HG02763 (cell line): ENCODE measurements at regions not wholly inside any gene's neighbourhood (a gene's known extent, or its start where the extent isn't known, plus 50 kb on each side); places are given as distances from the start of the nearest gene placed in this dataset.

Experiments used
- ATAC-seq: cut with Tn5 transposase; IDR thresholded peaks from one replicate; pipeline ENCODE4 v1.9.1; 2021; ENCODE audit warnings: mild to moderate bottlenecking, moderate library complexity; ENCODE audit not compliant: unreplicated experiment

DNA sequence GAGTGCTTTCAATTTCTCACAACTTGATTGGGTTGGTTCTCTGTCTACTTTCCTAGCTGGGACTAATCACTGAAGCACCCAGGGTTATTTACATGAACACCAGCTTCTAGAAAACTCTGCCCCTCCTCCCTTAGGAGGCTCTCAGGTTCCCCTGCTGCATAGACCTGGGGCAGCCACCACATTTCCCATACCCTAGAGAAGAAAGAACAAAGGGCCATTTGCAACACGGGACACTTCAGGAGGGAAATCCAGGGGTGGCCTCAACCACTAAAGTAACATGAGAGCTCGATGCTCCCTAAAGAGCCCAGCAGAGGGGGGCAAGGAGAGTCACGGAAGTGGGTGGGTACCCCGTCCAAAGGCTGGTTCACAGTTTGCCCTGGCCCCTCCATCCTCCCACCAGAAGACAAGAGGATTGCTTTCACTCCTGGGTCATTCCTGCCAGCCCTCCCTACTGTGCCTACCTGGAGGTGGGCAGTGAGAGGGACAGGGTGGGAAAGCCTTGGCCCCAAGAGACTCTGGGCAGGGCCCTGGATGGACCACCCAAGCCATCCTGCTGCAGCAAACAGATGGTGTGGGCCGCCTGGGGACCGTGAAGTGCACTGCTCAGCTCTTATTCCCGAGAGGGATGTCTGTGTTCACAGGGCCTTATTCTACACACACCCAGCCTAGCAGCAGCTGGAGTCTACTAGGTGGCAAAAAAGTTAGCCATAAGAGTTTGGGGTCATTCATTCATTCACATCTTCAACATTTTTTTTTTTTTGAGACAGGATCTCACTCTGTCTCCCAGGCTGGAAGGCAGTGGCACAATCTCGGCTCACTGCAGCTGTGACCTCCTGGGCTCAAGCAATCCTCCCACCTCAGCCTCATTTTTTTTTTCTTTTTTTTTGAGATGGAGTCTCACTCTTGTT is 392.1 kb downstream of the SOX9 start:
- no peak for ATAC-seq

DNA sequence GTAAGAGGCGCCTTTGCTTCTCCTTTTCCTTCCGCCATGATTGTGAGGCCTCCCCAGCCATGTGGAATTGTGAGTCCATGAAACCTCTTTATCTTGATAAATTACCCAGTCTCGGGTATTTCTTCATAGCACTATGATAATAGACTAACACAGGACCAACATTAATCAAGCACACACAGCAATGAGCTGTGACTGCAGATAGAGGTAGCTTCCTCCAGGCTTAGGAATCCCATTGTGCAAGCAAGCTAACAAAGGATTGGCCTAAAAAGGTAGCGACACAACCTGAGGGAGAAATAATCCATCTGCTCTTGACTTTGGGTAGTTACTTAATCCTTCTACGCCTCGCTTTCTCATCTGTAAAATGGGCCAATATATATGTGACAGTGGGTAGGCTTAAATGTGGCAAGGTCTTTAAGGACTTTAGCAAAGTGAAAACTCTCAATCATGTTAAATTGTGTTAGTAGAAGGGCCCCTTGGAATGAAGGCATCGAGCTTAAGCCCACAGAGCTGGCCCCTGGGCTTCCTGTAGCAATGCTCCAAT is 393.6 kb downstream of the SOX9 start:
- ATAC-seq: no peak

DNA sequence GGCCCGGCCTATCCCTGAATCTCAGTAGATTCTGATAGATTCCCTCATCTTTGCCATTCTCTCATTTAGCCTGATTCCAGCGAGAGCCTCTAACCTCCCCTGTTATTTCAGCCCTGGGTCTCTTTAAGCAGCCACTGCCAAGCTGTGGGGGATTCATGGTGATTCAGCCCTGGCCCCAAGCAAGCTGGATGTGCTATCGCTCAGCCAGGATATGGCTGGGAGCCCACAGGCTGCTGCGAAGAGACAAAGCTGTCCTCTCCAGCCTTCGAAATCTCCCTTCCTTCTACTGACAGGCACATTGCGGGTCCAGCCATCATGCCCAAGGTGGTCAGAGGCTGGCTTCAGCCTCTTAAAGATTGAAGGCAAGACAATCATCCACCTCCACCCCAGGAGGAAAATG is 394.1 kb downstream of the SOX9 start:
- ATAC-seq: no peak

DNA sequence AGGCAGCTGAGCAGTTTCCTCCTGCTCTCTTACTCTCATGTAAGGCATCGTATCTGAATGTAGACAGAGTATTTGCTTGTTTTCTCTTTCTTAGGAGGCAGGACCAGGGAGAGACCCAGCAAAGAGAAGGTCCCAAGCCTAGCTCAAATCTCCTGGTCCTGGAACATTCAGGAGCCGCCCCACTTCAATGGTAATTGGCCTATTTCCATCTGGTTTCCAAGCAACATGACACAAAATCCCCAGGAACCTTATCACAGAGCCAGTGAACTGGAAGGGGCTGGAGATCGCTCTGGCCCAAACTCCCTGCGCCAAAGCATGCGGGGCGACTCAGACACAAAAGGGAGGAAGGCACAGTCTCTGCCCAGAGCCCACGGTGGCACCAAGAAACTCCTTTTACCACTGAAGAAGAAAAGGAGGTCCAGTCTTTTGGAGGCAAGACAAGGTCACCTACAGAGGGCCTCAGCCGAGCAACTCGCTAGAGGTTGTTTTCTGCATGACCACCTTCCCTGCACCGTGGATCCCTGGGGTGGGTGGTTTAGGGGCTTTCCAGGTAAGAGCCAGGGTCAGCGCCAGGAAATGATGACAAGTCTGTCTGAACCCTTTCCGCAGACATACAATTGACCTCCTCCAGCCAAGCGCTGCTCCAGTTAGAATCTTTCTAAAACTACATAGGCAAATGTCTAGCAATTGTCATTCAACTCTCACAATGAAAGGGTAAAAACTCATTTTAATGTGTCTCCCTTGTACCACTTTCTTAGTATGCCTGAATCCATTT is 394.7 kb downstream of the SOX9 start:
- ATAC-seq: peak; percentile 39

DNA sequence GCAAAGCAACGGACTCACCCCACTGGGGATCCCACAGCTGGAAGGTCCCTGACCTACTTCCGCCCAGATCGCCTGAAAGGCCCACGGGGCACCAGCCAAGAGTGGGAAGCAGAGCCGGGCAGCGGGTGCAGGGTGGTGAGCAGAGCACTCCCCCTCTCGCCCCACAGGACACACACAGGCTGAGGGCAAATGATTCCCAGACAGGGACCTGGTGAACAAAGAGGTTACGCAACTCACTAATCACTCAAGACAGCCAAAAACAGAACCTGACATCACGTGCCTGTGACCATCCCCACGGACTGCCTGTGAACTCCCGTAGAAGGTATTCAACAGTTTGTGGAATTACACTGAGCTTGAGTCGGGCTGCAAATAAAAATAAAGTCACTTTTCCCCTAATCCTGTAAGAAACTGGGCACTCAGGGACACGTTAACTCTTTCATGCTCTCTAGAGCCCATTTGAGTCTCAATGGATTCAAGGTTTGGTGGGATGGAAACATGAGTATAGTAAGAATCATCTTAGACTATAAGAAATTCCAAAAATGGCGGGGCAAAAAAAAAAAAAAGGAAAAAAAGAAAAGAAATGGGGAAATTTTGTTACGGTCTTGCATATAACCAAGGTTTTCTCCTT is 396.1 kb downstream of the SOX9 start:
- ATAC-seq: no peak

DNA sequence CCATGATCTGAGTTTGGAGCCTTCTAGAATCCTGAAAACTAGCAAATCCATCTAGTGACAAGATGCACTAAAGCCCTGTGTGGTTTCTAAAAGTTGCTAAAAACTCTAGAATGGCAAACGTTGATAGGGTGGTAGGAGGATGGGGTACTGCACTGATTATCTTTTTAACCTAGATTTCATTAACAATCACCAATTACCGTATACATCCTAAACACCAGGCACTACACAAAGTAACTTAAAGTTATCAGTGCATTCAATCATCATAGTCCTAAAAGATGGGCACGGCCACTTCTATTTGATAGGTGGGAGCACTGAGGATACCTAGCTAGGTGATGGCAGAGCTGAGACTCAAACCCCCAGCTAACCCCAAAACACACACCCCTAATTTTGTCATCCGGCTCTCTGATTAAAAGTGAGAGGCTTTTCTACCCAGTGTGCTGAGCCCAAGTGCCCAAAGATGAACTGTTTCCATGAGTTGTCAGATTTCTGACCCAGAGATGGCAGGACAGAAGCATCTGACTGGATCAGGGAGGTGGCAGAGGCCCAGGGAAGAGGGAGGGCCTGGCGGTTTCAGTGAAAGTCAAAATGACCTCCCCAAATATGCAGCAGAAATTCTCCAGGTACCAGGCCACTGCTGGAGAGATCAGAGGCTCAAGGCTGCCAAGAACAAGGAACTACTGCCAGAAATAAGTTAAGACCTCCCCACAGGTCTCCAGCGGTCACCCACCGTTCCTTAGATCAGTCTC is 396.8 kb downstream of the SOX9 start:
- no peak for ATAC-seq

DNA sequence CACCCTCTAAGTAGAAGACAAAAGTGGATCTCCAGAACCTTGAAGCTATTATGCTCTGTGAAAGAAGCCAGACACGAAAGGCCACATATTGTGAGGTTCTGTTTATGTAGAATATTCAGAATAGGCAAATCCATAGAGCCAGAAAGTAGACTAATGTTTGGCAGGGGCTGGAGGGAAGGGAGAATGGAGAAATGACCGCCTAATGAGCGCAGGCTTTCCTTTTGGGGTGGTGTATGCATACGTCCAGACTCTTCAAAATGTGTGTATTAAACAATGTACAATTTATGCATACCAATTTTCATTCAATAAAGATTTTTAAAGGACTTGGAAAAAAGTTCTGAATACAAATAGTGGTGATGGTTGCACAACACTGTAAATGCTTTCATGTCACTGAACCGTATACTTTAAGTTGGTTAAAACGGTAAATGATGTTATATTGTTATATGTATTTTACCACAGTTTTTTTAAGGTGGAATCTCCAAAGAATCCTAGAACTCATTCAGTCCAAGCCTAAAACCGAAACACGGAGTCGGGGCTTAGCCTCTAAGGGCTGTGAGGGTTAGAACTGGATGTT is 397.4 kb downstream of the SOX9 start:
- ATAC-seq: no peak

DNA sequence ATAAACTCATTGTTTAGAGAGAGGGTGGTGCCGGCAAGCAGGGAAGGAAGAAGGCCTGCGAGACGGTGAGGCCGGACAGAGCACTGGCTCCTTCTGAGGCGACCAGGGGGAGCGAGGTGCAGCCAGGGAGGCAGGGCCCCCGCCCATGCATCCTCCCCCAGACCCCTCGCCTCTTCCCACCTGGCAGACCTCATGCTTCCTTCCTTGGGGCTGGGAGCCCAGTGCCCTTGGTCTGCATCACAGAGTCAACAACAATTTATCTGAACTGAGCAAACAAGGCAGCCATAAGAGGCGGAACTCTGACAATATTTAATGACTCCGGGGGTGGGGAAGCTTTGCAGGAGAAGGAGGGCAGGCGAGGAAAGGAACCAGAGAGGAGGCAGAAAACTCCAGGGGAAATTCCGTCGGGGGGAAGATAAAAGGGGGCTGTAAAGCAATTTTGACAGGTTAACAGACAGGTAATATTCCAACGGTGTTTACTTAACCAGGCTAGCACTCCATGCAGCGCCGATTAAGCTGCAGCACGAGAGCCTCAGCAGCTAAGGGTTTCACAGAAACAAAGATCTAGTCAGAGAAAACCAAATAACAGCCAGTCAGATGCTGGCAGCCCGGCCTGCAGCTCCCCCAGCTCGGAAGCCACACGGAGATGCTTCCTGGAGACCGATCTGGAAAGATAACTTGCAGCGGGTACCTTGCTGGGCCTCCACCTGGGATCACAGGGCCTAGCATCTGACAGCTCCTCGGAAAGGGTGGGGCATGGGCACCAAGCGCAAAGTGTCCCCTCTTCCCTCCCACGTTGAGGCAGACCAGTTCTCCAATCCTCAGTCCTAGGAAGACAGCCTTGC is 398.2 kb downstream of the SOX9 start:
- ATAC-seq: no peak

DNA sequence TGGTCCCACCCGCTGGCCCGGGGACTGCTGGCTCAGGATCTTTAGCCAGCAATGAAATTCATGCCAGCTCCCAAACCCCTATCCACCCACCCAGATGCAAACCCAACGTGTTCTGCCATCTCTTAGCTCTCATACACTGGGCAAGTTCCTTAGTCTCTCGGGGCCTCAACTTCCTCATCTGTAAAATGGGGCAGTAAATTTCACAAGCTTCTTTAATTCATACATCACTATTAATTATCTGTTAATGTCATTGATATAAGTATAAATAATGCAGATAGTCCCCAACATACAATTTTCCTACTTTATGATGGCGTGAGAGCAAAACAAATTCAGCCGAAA is 398.7 kb downstream of the SOX9 start:
- ATAC-seq: no peak

DNA sequence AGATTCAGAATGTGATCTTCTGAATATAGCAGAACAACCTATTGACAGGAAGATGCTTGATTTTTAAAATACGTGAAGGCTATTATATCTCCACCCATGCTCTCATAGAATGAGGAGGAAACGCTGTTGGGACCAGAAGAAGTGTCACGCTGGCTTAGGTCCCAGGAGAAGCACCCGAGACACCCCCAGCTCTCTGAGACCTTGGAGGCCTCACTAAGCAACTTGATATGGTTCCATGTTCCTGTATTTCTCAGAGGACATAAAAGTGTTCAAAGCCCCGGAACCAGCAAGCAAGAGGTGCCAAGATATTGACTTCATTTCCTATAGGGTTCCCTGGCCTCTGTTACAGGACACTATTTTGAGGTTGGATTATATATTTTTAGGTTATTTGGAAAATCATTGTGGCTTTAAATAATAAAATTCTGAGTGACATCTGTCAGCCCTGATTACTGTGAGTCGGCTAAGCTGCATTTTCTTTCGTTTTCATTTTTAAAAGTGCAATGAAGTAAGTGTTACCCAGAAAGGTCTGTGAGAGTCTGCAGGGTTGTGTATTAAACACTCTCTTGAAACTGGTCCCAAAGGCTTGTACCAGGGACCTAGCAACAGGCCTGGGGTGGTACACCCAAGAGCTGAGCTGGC is 400.0 kb downstream of the SOX9 start:
- ATAC-seq: no peak

DNA sequence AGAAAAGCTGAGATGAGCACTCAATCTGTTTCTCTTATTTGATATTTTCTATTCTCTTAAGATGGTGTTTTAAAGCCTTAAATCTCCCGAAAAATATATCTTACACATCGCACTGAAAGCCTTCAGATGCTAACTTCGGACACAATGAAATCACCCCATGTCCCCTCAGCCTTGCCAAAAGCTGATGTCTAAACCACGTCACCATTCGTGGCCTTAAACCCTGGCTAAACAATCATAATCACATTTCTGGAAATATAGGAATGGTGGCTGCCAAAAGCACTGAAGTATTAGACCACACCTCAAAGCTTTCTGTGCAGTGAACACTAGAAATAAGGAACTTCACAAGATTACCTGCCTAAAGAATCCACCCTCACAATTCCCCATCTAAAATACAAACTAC is 402.7 kb downstream of the SOX9 start:
- ATAC-seq: no peak

DNA sequence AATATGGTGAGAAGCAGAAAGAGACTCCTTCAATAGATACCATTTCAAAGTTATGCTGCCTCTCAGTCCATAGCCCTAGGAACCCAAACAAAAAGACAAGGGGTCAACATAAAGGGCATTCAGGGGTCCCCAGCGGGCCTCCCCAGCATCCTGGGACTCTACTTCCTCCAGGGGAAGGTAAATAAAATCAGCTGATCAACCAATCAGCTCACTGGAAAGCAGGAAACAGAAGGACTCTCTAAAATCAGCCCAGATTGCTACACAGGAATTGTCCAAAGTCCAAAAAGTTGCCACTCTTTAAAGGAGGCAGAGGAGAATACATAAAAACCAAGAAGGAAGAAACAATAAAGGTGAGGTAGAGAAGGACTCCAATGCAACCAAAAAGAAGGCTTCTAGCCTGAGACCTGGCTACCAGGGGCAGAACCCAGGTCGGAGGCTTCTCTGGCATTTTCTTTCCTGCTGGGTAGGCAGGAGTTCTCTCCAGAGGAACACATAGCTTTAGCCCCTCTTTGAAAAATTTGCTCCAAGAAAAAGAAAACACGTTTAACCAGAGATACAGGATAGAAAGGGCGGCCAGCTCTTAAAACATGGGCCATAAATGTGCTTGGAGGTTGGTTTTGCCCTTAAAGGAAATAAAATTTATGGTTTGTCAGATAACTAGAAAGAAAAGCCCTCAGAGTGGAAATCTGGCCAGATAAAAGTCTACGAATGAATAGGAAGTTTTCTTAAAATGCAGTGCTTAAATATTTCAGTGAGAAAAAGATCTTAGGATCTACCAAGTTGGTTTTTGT is 404.6 kb downstream of the SOX9 start:
- no peak for ATAC-seq

DNA sequence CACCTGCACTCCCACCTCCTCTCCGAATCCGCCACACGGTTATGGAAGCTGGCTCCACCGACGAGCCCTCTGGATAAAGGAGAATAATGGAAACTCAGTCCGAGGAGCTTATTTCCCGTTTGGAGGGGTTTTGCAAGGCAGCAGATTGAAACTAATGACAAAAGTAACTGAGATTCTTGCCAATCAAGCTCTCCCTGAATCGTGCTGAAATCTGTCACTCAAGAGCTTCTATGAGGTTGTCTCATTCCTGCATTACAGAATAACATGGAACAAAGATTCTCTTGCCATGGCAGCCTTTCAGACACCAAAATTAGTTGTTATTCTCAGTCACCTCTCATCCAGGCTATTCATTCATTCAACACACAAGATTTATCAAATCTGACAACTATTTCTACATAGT is 405.9 kb downstream of the SOX9 start:
- no peak for ATAC-seq

DNA sequence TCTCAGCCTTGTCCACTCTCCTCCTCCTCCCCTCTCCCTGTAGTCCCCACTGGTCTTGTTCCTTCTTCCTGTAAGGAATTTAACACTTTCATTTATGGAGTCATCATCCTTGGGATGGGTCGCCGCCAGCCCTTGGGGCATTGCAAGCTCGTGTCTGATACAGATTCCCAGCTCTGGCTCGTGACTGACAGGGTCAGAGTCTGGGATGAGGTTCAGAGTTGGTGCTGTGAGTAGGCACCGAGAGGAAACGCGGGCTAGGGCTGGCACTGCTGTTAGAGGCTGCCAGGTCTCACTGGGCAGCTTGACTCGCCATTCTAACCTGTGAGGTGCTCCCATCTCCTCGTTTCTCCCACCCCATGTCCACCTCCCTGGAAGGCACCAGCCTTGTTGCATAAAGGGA is 407.0 kb downstream of the SOX9 start:
- ATAC-seq: no peak

DNA sequence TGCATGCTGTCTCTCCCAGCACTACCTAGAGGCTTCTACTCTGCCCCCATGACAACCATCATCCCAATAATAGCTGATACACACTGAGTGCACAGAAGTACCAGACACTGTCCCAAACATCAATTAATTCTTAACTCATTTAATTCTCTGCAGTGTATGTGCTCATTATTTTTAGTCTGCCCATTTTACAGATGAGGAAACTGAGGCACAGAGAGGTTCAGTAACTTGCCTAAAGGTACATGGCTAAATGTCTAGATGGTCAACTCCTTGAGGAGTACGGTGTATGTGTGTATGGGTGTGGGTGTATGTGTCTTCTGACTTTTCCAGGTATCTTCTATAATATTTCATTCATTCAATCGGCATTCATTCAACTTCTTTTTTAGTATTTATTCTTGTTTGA is 407.9 kb downstream of the SOX9 start:
- no peak for ATAC-seq

DNA sequence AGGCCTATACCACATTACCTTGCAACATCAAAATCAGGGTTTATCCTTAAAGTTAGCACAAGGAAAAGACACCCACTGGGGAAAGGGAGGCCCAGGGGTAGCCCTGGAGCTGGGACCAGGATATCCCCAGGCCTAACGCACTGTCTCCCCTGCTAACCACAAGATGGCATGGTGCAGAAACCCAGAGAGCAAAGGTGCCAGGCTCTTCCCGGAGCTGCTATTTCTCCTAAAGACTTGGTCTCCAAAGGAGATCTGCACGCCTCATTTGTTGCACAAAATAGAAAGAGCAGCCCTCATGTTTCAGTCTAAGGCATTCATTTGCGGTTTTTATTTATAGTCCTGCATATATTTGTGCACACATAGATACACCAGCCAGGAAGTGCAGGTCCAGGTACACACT is 408.6 kb downstream of the SOX9 start:
- no peak for ATAC-seq

DNA sequence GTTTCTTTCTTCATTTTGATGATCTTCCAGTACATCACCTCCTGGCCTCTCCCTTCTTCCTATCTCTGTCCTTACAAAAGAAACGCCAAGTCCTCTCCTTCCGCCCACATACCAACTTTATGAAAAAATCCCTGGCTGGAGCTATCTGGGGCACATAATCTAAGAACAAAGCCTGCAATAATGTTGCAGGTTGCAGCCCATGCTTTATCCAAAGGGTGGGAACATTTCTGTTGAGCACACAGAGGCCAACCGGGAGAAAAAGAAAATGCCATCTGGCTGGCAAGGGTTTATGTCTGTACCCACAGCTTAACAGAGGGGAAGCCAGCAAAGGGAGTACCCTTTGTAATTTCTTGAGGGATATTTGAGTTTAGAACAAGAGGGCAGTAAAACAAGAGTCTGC is 409.6 kb downstream of the SOX9 start:
- no peak for ATAC-seq

DNA sequence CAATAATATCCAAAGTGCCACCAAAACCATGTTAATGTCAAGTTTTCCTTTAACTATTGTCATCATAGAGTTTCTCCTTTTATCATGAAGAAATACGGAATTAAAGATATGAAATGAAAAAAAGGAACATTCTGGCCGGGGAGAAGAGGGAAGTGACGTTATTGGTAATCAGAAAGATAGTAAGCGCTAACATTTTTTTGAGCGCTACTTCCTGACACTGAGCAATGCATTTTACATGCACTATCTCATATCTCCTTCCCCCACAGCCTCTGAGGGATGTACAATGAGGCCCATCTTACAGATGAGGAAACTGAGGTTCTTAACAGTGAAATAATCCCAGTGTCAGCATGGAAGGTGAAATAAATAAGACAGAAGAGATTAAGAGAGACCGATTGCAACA is 410.9 kb downstream of the SOX9 start:
- ATAC-seq: no peak
